ENCODE measurements at regions not wholly inside any gene's neighbourhood (a gene's known extent, or its start where the extent isn't known, plus 50 kb on each side); places are given as distances from the start of the nearest gene placed in this dataset.
"Not testable (repeated sequence)": the region's sequence is repeated elsewhere in the genome, so short reads cannot be mapped to it uniquely, and the experiment has no call there.

- TF ChIP-seq CTCF (IDR thresholded peaks at IDR 0.05 in 2 of 3, conservative IDR thresholded peaks at IDR 0.05 in 1 of 3; ENCODE audit: borderline replicate concordance in 1 of 3, insufficient read depth in 1 of 3, low read depth in 2 of 3, low read length in 2 of 3): peak; percentile 68 to 88 (median 77)
- peak; percentile 90 for TF ChIP-seq MAX (IDR thresholded peaks at IDR 0.05)
Measured at GRCh38 chr10:95133016-95133752, 60.9 kb upstream of the ACSM6 start (continued).

GRCh38 chr10:95130429-95130828 lies 61.1 kb upstream of the CYP2C8 start:
- H3K4me1 ChIP-seq (ENCODE audit: control insufficient read depth in 1 of 2, insufficient read depth in 2 of 2, low read length in 2 of 2); intact Hi-C loops (cut with micrococcal nuclease); ATAC-seq; H3K9ac ChIP-seq (ENCODE audit: low read length); DNase-seq (ENCODE audit: low read depth, low spot score); H3K79me2 ChIP-seq (ENCODE audit: insufficient read depth, low read length); H4K20me1 ChIP-seq (ENCODE audit: insufficient read depth); H3K36me3 ChIP-seq (ENCODE audit: control insufficient read depth in 1 of 2, insufficient read depth in 2 of 2, low read length in 2 of 2); BruUV-seq (replicated peaks); H3K9me2 ChIP-seq (ENCODE audit: insufficient read depth); H3K4me3 ChIP-seq (replicated peaks in 1 of 2; ENCODE audit: low read depth in 1 of 2, low read length in 2 of 2); H2AFZ ChIP-seq (ENCODE audit: low read depth, low read length, poor library complexity, severe bottlenecking); H3K9me3 ChIP-seq (ENCODE audit: control insufficient read depth in 1 of 2, insufficient read depth in 1 of 2, low read depth in 1 of 2, low read length in 2 of 2); CTCF ChIA-PET; H3K4me2 ChIP-seq (ENCODE audit: low read length); H3K27ac ChIP-seq (ENCODE audit: low read depth, low read length); RAD21 ChIA-PET (ENCODE audit: low non-redundant PET in 1 of 2, low total read pairs in 2 of 2, uncharacterized antibody in 2 of 2, unreplicated experiment in 2 of 2); POLR2A ChIA-PET; H3K27me3 ChIP-seq (ENCODE audit: insufficient read depth, low read length): not testable (repeated sequence)

GRCh38 chr10:95125582-95125981 lies 56.3 kb upstream of the CYP2C8 start:
- ChIA-PET CTCF (no interaction called here), RAD21 (ENCODE audit: low non-redundant PET in 1 of 2, low total read pairs in 2 of 2, uncharacterized antibody in 2 of 2, unreplicated experiment in 2 of 2) (no interaction called here), POLR2A (no interaction called here)
- no peak overlapping the region for H3K27ac ChIP-seq (ENCODE audit: low read depth, low read length)
- H3K9me3 ChIP-seq (ENCODE audit: control insufficient read depth in 1 of 2, insufficient read depth in 1 of 2, low read depth in 1 of 2, low read length in 2 of 2): no peaks in the 10 kb centered on the region
- no peaks in the 10 kb centered on the region for H3K36me3 ChIP-seq (ENCODE audit: control insufficient read depth in 1 of 2, insufficient read depth in 2 of 2, low read length in 2 of 2)
- H2AFZ ChIP-seq (ENCODE audit: low read depth, low read length, poor library complexity, severe bottlenecking): no peak overlapping the region
- TF ChIP-seq SIN3A (IDR thresholded peaks at IDR 0.05; ENCODE audit: low read depth) (no peak), YY1 (IDR thresholded peaks at IDR 0.05; ENCODE audit: extremely low read depth, insufficient replicate concordance, low read depth, low read length) (no peak), TCF7L2 (IDR thresholded peaks at IDR 0.05; ENCODE audit: borderline replicate concordance, extremely low read depth, insufficient read depth, insufficient read length) (no peak), ZFX (IDR thresholded peaks at IDR 0.05) (no peak), ZNF274 (IDR thresholded peaks at IDR 0.05; ENCODE audit: low read depth, low read length) (no peak), FOSL1 (IDR thresholded peaks at IDR 0.05; ENCODE audit: low read depth) (no peak), EGR1 (IDR thresholded peaks at IDR 0.05; ENCODE audit: low read depth) (no peak), ELF1 (IDR thresholded peaks at IDR 0.05; ENCODE audit: borderline replicate concordance, low read depth) (no peak), EZH2 (IDR thresholded peaks at IDR 0.05) (no peak), CBX3 (IDR thresholded peaks at IDR 0.05; ENCODE audit: low read depth) (no peak), SP1 (IDR thresholded peaks at IDR 0.05; ENCODE audit: low read depth) (no peak)
- no peaks in the 10 kb centered on the region for H4K20me1 ChIP-seq (ENCODE audit: insufficient read depth)
- H3K9ac ChIP-seq (ENCODE audit: low read length): no peak overlapping the region
- H3K79me2 ChIP-seq (ENCODE audit: insufficient read depth, low read length): no peaks in the 10 kb centered on the region
- no TSS peak for BruUV-seq (replicated peaks)
- H3K4me2 ChIP-seq (ENCODE audit: low read length): no peak overlapping the region
- DNase-seq (ENCODE audit: low read depth, low spot score) (no peak), ATAC-seq (no peak)
- no peaks in the 10 kb centered on the region for H3K4me1 ChIP-seq (ENCODE audit: control insufficient read depth in 1 of 2, insufficient read depth in 2 of 2, low read length in 2 of 2)
- no peaks in the 10 kb centered on the region for H3K27me3 ChIP-seq (ENCODE audit: insufficient read depth, low read length)
- H3K4me3 ChIP-seq (replicated peaks in 1 of 2; ENCODE audit: low read depth in 1 of 2, low read length in 2 of 2): no peak overlapping the region
- intact Hi-C loops (cut with micrococcal nuclease): no loop called here
- no peaks in the 10 kb centered on the region for H3K9me2 ChIP-seq (ENCODE audit: insufficient read depth)

All from HCT116 (cell line).